T-helper 2 cell (primary cell): ENCODE measurements at regions not wholly inside any gene's neighbourhood (a gene's known extent, or its start where the extent isn't known, plus 50 kb on each side); places are given as distances from the start of the nearest gene placed in this dataset.

ENCODE experiments used
- DNase-seq, 5 experiments: peaks; one replicate each; pipeline versions ENCODE4 v3.0.0 to v3.0.0-alpha.2; 2012 to 2022

DNA sequence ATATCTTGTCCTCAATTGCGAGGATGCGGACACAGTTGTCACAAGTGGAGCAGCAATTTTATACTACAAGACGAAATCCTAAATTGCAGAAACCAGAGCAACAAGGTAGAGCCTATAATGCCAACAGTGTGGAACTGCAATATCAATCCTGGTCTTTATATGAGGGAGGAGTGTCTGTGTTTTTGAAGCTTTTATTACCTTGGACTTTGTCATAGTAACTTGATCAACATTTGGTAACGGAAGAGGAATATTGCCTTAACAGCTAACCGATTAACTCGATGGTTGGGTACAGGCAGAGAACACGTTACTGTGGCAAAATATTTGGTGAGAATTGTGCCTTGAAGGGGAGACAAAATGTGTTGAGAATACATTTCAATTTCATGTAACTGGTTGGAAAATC lies 661.5 kb downstream of the FGF9 start:
- no peak for DNase-seq

DNA sequence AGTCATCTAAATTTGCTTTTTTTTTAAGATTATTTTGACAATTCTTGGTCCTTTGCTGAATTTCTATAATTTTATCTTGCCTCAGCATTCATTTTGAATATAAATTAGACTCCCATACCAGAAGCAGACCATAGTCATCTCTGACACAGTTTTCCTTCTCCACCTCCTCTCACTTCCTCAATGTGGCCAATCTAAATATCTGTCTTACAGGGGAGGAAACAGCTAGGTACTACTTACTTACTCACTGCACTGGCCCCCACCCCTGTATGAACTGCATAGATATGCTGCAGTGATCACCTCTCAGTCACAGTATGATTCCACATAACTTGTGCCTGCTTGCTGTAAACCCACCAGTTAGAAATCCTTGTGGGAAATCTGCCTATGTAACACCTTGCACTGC lies 665.6 kb downstream of the FGF9 start:
- no peak for DNase-seq

DNA sequence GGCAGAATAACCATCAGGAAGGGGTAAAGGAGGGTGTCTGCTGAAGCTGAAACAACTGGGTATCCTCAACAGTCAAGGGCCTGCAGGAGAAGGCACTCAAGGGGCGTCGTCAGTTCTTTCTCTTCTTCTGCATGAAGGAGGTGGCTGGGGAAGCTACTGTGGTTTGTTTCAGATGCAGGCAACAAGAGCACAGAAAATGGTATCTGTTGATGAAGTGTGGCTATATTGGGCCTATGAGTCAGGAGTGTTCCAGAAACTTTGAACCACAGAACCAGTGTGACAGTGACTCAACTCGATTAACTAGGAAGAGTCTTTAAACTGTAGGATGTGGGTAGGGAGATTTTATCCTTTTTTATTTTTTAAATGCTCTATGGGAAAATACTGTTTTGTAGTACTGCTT lies 686.3 kb downstream of the FGF9 start:
- DNase-seq: no peak

DNA sequence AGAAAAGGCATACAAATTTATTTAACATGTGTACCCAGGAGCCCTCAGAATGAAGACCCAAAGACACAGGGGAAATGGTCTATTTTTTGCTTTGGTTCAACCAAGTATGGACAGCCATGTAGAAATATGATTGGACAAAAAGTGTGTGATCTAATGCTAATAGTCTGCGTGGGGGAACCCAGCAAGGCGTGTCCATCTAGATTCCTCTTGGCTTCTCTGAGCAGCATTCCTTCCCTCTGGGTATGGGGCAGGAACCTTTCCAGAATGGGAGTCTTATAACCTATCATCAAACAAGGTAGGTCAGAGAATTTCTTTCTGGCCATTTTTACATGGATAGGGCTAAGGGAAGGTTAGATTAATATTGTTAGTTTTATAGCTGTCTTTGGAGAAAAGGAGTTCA lies 698.2 kb downstream of the FGF9 start:
- DNase-seq: no peak

DNA sequence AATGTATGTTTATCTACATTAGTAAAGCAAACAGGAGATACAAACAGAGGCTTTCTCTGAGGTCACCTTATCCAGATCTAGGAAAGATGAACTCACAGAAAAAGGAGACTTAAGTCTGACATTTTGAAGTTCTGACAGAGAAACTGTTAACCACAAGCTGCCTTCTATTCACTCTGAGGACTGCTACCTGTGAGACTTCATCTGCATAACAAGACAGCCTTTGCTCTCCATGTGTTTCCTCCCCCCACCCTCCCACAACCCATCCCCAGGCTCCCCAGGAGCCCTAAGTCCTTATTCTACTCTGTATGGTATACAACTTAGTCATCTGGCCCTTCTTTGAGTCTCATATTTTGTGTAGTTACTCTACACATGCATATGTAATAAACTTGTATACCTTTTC lies 699.0 kb downstream of the FGF9 start:
- no peak for DNase-seq

DNA sequence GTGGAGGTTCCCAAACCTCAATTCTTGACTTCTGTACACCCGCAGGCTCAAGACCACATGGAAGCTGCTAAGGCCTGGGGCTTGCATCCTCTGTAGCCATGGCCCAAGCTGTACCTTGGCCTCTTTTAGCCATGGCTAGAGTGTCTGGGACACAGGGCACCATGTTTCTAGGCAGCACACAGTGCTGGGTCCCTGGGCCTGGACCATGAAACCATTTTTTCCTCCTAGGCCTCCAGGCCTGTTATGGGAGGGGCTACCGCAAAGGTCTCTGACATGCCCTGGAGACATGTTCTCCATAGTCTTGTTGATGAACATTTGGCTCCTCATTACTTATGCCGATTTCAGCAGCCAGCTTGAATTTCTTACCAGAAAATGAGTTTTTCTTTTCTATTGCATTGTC lies 701.4 kb downstream of the FGF9 start:
- no peak for DNase-seq

DNA sequence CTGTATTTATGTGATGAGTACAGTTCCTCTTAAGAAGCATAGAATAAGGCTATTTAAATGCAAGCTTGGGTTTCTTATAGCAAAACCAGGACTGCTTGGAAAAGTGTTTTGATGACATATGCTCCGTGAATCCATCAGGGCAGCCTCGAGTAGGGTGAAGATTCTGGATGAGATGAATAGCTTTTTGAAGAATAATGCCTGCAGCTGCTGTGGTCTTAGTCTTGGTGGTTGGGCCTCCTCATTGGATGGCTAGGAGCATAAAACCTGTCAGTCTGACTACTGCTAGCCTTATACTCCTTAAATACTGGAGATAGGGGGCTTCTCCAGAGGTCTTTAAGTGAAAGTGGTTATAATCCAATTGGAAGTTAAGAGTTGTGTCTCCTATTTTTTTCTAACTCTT lies 704.3 kb downstream of the FGF9 start:
- DNase-seq: no peak

DNA sequence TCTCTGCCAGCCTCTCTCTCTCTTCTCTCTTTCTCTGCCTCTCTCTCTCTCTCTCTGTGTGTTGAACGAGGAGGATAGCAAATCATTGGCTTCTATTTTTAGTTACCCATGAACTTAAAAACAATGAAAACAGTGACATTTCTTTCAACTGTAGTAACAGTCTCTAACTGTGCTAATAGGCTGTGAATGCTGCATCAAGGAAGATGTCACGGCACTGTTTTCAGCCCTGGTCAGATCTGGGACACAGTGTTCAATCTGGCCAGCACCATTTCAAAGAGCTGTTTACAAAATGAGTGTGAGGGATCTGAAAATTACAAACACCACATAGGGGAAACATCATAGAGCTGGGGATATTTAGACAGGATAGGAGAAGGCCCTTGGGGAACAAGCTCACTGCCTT lies 717.0 kb downstream of the FGF9 start:
- DNase-seq: no peak

DNA sequence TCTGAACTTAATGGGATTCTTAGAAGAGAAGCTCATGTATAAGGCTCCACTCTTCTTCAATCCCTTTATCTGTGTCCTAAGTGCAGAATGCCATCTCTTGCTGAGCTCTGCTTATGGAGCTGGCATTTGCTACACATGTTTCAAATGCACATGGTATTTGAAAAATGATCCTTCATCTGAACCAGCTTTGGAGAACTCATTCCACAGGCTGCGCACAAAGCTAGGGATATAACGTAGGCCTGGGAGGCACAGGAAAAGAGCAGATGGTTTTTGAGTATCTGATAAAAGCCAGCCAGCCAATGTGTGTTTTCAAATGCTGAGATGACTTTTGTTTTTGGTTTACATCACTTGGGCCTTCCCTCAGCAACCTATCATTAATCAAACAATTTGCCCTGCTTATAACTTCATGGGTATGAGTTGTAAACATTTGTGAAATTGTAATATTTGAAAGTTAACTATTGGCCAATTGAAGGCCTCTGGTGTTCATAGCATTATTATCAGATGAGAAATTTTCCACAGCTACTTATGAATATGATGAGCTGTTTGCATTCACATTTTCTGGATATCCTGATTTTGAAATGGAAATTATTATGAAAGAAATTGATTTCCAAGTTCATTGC lies 729.0 kb downstream of the FGF9 start:
- DNase-seq: no peak

DNA sequence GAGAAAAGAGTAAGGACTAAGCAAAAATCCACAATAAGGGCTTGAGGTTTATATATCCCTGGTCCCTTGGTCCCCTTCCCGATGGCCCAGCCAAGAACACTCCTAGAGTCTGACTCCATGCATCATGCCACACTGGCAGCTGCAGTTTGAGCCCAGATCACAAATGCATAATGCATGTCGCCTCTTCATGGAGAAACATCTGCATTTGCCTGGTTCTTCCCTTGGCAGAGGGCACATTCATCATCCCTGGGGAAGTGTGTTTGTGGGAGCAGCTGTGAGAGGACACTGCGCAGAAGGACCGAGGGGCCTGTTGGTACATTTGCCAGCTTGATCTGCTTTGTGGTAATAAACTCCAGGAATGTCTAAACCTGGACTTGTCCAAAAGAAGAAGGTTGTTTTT lies 731.8 kb downstream of the FGF9 start:
- no peak for DNase-seq

DNA sequence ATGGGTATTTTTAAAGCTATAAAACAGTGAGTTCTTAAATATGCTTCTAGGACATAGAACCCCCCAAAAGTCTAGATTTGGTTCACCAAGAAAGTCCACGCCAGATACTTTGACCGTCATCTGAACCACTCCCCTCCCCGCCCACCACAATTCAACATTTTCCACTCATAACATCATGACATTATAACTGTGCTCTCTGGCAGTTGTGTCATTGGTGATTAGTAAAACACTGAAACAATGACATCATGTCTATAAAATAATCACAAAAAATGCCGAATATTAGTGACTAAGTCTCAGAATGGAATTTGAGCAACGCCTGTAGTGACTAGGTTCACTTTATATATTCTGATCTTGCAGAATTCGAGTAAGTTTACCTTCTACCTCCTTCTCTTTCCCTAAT lies 732.3 kb downstream of the FGF9 start:
- no peak for DNase-seq

DNA sequence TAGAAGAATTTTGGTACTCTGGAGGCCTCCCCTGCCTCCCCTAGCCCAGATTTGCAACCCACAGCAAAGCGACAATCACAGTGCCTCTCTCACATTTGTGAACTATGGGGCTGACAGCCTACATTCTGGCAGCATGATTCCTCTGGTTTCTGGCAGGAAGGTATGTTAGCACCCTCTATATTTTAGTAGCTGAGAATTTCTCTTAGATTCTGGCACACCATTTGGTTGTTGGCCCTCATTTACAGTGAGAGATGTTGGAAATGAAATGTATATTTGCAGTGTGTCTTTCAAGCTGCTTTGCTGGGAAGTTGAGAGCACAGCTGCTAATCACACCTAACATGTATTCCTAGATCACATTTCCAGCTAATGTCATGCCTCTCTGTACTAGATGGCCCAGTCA lies 735.0 kb downstream of the FGF9 start:
- no peak for DNase-seq

DNA sequence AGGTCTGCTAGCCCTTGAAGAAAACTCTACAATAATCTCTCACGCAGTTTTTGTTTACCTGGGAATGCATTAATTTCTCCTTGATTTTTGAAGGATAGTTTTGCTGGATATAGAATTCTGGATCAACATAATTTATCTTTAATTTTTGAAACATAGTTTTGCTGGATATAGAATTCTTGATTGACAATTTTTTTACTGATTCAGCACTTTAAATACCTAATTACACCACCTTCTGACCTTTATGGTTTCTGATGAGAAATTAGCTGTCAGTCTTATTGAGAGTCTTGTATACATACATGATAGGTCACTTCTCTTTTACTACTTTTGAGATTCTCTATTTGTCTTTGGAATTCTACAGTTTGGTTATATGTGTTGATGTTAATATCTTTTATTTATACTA lies 741.6 kb downstream of the FGF9 start:
- DNase-seq: no peak

DNA sequence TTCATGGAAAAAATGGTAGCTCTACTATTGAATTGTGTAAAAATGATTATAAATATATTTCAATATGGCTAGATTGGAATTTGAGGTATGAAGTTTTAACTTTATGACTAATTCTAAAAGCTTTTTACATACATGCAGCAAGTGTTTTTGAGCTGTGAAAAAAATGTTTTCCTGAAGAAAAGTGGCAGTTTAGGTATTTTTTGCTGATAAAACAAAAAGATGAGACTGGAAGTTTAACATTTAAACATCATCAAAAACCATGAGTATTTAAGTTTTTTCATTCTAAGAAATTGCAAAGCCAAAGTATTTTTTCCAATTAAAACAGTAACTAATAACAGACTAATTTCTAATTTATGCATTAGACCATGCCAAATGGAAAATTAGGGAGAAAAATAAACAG lies 751.1 kb downstream of the FGF9 start:
- no peak for DNase-seq

DNA sequence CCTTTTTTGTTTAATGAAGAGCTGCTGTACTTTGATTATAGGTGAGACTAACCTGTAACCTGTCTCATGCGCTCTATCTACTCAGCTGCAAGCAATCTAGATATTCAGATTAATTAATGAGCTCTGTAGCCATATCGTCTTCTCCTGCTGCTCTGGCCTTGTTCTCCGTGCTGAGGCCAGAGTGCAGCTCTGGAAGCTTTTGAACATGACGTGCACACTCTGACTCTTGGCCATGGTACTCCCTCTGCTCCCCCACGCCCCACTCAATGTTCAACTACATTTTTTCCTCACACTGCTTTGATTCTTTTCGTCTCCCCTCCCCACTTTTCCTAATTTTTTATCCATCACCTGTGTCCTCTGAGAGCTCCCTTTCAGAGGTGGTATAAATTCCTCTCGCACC lies 751.8 kb downstream of the FGF9 start:
- DNase-seq: no peak

DNA sequence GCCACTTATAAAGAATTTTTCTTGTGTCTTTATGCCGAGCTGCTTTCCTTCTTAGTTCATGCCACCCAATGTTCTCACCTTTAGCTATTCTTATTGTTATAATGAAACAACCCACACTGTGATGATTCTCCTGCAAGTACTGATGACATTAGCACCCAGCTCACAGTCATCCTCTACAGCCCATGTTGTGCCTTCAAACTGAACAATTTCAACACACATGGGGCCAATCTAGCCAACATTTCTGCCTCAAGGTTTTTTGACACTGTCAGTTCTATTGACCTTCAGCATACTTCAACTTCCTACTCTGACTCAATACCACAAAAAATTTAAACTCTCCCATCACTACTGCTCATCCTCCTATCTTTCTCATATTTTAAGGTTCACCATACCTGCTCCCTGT lies 752.4 kb downstream of the FGF9 start:
- no peak for DNase-seq

DNA sequence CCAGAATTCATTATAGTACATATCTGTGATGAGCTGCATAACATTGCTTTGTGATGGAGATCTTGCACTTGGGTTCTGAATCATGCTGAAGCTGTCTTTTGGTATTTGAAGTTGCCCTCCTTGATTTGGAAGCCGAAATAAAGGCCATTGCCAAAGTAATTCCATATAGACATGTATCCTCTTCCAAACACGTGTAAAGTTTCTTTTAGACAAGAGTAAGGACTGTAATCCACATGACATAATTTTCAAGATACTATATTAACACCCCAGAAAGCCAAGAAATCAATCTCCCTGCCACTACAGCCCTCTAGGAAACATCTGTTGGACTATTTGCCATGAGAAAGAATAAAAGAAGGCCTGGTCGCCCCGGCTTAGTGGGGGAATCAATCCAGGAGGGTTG lies 754.2 kb downstream of the FGF9 start:
- DNase-seq: no peak

DNA sequence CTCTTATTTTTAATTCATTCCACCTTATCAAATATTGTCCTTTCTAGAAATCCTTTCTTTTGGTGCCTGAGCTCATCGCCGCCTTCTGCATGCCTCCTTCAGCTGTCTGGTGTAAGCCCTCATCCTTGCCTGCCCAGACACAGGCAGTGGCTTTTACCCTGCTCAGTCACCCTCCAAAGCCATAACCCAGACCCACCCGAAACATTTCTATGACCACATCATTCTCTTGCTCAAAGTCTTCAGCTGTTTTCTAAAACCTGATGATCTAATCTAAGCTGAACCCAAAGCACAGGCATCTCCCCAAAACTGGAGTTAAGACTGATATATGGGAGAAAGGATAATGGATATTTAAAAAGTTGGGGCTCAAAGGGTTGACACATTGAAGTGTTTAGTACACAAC lies 753.7 kb upstream of the SGCG start:
- no peak for DNase-seq

DNA sequence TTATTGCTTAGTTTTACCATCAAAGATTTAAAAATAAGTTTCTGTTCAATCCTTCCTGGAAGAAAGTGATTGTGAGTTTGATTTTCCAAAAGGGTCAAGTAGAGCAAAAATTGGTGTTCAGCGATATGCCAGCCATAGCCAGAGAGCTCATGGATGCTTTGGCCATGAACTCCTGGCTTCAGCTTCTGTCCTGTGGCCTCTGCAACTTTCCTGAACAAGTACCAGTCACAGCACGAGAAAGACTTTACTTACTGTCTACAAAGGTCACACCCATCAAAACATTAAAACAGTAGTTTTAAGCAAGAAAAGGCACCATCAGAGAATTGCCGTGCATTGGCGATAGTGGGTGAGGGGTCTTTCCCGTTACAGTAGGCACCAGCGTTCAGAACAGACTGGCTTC lies 753.0 kb upstream of the SGCG start:
- DNase-seq: no peak

DNA sequence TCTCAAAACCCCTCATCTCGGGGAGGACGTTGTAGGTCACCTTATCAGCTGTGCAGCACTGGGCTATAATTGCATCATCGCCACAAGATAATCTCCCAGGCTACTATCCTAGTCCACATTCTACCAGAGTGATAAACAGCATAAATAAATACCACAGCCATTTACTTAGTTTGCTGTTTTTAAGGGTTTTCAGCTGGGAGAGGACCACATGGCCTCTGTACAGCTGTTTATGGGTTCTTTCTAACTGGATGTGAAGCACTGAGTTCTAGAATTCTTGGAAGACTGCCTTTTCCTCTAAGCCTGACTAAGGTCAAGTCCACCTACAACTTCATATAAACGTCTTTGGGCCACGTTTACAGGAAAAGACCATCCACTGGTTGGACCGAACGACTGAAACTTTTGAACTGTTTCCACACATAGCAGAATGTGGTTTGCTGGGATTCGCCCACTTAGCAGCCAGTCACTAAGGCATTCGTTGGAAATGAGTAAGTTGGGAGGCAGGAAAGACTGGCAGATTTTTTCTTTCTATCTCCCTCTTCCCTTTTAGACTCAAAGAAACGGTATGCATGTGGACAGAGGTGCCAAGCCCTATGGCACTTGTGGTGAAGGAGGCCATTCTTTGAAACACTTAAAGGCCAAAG lies 752.5 kb upstream of the SGCG start:
- no peak for DNase-seq

DNA sequence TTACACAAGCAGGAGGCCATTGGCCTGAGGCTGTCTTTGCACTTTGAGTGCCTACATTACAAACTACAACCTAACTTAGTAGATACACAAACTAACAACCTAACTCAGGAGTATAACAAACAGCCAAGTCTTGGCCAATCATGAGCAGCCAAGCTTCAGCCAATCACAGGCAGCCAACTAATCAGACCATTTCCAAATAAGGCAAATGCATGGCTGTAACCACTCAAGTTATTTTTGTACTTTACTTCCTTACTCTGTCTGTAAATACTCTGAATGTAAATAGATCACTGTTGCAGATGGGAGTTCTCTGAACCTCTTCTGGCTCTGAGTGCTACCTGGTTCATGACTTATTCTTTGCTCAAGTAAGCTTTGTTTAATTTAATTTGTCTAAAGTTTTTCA lies 748.1 kb upstream of the SGCG start:
- DNase-seq: no peak

DNA sequence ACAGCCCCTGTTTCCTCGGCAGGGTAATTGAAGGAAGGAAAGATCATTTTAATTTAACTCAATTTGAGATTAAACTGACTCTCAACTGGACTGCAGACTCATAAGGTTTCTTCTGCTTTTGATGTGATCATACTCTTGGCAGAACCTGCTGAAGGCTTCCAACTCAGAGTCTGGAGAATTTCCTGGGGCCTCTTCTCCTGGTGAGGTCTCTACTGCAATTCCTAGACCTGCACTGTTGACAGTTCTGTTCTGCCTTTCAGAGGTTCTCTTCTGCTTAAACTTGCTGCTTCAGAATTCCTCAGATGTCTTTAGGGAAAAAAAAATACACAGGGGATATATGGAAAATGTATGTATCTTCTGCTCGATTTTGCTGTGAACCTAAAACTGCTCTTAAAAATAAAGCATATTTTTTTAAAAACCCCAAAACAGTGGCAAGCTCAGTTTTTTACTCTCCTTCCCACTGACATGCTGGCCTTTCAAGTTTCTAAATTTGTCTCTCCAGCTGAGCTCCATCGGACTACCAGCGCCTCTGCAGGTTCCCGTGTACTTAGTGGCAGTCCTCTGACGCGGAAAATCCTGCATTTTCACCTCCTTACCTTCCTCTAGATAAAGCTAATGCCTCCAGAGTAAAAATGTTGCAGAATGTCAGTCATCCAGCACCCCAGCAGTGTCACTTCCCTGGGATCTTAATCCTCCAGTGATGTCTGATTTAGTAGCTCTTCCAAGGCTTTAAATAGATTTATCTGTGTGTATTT lies 733.5 kb upstream of the SGCG start:
- DNase-seq: no peak

DNA sequence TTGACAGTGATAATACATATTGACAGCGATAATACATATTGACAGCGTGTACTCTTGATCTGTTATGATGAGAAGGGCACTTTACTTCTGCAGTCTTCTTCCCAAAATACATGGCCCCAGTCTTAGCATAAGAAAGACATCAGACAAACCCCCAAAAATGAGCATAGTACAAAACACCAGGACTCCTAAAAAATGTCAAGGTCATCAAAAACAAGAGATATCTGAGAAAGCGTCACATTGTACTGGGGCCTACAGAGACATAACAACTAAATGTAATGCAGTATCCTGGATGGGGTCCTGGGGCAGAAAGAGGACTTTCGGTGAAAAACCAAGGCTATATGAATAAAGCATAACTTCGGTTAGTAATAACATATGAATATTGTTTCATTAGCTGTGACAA lies 731.5 kb upstream of the SGCG start:
- no peak for DNase-seq

DNA sequence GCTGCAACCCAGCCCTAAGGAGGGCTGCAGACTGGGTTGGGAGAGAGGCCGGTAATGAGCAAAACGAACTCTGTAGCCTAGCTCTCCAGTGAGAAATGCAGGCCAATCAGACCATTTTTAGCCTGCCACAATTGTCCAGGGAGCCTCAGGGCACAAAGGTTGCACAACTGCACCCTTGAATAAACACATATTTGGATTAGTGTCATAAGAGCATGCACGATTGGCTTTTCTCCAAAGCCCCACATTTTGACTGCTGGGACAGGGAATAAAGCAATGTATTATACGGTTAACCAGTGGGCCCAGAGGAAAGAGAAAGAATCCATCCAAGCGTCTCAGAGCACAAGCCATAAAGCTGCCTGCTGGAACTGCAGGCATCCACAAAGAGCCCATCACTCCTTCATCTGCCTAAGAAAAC lies 729.4 kb upstream of the SGCG start:
- DNase-seq: no peak

DNA sequence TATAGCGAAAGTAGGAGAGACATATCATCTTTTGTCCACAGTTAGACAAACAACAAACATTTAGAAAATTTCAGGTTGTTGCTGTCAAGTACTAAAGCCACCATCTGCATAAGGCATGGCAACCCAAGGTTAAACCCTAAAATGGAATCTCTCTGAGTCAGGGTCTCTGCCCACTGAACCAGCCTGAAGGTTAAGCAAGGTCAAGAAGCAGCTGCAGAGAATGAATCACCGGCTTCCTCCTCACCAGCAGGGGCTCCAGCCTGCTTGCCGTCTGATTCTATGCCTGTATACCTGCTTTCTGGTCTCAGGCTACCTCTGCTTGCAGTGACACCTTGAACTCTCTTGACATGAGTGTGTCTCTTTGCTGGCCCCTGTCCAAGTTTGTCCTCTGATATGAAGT lies 726.2 kb upstream of the SGCG start:
- no peak for DNase-seq
